NCI-H69 (cell line): ENCODE measurements at regions not wholly inside any gene's neighbourhood (a gene's known extent, or its start where the extent isn't known, plus 50 kb on each side); places are given as distances from the start of the nearest gene placed in this dataset.

Experiments used
- DNase-seq: peaks from one replicate; lab custom pipeline; 2025; lab: John Stamatoyannopoulos, UW

DNA sequence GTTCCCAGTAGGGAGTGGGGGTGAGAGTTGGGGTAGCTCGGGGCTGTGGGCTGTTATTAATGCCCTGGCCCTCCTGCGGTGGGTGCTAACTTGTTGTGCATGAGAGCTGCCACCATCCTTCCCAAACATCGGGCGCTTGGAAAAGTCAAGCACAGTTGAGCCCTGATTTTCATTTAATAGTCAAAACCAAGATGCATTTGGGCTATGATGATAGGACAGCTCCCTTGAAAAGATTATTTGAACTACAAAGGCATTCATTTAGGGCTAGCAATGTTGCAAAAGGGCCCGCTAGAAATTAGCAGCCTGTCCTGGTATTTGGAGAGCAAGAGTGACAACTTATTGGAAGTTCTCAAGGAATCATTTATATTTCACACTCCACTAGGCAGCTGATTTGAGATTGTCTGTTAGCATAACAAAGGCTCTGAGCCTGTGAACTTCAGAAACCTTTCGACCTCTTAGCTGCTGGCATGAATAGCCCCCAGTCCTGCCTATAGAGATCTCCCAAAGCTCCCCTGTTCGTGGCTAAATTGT, 128.2 kb upstream of the TMEM161B start:
- peak; percentile 98 for DNase-seq

DNA sequence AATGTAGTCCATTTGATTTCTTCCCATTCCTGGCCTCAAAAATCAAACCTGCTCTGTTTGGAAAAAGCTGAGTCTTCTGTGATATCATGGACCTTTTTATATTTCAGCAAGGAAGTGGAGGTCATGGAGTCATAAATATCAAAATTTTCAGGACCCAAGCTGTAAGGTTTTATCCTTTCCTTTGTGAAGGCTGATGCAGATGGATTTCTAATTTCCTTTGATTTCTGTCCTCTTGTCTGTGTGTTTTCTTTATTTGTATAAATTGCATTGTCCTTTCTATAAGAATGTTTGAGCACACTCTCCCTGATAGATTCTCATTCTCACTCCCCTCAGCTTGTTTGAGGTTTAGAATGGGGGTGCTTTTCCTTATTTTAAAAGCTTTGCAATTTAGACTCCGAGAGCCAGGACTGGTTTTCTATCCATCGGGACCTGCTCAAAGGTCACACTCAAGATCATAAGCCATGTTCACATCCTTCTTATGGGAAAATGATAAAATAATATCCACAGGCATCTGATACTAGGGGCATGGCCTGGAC, 127.4 kb upstream of the TMEM161B start:
- DNase-seq: no peak

DNA sequence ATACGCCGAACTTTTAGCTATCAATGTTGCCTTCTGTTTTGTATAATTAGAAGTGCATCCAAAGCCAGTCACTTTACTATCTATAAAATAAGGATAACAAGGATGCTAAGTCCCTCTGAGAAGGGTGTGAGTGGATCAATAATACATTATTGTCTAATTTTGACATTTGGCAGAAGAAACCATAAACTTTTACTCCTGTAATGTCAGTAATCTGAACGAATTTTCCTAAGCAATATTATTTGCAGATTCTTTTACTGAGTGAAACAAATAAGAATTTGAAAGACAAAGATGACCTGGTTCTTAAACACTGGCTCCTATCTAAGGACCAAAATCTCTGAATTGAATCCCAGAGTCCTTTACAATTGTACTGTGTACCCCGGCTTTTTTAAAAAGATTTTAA, 126.6 kb upstream of the TMEM161B start:
- DNase-seq: peak; percentile 57

DNA sequence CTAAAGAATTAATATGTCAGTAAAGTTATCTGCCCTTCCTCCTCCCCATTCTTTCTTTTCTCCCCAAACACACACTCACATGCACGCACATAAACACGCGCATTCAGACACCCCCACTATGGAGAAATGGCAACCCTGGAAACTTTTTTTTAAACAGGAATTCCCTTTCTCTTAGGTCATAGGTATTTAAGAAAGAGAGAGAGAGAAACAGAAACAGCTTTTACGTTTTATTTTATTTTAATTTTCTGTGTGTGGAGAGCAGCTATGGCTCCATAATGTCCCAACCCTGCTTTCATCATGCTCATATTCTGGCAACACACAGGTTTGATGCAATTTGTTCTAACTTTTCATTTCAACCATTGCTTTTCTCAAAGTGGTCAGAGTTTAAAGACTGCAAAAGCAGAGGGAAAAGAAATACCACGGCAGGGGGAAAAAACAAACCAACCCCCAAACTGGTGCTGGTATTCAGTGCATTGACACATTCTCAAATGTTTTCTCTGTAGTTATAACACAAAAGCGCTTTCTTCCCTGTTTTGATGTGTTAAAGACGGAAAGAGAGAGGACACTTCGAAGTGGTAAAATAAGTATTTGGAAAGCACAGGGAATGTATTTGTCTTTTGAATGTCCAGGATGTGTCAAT, 126.0 kb upstream of the TMEM161B start:
- DNase-seq: peak; percentile 84

DNA sequence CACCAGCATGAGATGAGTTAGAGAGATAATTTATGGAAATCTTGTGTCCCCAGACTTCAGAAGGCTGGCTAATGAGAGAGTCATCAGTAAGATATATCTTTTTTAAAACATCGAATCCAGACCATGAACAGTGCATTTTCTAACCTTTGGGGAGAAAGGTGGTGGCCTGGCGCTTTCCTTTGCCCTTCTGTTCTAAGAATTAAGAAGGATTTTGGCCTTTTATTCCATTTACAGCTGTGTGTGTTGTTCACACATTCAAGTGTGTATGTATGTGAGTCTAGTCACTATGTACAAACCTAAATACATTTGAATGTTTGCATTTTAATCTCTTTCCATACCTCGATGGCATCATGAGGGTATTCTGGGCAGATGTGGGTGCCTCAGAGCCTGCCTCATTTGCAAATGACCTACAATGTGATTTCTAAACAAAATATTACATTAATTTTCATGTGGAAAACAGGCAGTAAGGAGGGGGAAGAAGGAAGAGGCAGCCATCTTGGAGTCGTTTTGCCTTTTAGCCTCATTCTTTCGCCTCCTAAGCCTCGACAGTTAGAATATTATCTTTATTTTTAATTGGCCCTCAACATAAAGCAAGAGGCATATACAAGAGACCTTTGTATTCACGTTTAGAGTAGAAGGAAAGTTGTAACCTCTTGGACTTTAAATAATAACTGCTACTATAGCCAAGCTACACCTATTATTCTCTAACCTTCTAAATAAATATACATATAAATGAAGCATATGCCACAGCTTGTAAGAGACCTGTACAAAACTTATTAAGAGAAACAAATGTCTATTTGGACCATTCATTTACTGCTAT, 125.3 kb upstream of the TMEM161B start:
- peak; percentile 81 for DNase-seq

DNA sequence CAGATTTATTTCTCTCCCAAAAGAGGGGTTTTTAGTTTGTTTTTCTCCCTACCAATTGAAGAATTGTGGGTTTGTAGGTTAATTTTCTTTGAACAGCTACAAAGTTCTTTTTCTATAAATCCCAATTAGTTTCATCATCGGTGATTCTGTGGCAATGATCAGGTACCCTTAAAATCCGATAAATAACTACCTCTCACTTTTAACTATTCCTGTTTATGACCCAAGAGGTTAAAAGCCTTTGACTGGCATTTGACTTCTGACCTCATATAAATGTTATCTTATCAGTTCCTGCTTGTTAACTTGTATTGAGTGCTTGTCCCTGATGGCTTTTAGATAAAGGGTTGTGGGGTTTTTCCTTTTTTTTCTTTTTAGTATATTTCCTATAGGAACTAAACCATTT, 124.4 kb upstream of the TMEM161B start:
- DNase-seq: peak; percentile 70

DNA sequence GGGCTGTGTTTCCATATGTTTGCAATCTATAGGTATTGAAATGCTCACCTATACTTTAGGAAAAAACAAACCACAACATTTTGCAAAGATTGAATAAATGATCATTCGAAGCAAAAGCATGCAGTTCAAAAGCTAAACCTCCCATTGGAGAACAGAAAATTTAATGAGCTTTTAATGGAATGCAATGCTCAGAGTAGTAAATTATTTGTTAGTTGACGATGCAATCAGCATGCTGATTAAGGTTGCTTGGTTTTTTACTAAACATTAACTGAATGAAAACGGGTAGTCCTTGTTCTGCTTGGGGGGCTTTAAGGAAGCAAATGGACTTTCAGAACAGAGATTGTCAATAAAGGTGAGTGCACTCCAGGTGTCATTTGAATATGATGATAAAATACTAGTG, 123.3 kb upstream of the TMEM161B start:
- peak; percentile 79 for DNase-seq

DNA sequence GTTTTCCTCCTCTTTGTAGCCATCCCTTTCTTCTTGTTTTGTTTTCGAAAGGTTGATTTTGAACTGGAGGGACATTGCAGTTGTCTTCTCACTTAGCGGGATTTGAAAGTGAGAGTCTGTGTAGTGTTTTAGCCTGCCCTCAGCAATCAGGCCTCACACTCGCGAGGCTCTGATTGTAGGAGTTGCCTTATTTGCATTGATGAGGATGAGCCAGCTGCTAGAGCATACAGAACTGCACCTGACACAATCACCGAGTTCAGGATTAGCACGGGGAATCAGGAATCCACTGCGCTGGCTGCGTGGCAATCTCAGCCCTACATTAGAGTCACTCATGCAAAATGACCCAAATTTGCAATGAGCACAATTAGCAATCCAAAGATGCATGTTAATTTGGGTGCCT, 122.5 kb upstream of the TMEM161B start:
- peak; percentile 97 for DNase-seq

DNA sequence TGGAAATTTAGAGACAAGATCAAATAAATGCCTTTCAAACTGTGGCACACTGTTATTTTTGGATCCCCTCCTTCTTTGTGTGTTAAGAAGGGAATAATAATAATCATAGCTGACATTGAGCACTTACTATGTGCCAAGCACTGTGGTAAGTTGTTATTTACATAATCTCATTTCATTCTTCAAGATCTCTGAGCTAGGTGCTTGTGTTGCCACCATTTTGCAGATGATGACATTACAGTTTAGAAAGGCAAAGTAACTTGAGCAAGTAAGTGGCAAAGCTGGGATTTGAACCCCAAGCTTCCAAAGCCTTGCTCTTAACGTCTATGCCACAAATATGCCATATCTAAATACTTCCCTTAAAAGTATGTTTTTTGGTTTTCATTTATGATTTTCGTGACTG, 121.8 kb upstream of the TMEM161B start:
- DNase-seq: peak; percentile 77

DNA sequence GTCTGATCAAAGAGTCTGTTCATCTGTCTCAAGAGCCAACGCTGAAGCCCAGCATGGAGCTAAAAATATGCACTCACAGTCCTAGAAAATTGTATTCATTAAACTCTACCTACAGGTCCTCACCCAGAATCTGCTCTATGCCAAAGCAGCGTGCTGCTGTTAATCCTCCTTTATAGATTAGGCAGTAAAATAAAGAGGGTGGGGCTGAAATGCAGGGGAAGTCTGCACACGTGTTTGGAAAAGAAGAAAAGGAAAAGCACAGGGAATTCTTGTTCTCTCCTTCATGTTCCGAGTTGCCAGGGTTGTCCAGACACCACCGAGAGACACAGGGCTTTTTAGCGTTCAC, 121.4 kb upstream of the TMEM161B start:
- peak; percentile 91 for DNase-seq

DNA sequence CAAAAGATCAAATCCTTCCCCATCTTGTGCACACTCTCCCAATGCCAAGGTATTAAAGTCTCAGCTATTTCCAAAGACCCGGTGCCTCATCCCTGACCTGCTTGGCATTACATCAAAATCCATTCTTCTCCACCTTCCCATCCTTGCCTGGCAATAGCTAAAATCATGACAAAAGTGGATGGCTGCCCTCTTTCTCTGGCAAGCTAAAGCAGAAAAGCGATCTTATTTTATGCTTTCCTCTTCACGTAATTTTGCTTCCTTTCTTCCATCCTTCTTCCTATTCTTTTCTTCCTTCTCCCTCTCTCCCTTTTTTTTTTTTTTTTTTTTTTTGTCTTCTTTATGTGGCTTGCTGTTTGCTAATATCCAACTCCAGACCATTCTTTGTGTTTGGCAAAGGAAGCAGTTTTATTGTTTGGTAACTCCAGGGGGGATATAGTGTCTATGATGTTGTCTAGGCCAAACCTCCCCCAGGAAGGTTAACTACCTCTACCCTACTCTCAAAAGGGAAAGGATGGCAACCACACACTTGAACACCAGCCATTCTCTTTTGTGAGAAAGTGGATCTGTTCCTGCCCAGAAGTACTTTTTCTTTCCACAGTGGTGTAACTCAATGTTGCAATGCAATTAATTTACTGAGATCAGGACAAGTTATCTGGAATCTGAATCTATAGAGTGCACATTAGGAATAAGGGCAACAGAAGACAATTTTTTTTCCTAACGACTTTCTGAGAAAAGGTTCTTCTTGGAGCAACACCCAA, 120.9 kb upstream of the TMEM161B start:
- peak; percentile 99 for DNase-seq

DNA sequence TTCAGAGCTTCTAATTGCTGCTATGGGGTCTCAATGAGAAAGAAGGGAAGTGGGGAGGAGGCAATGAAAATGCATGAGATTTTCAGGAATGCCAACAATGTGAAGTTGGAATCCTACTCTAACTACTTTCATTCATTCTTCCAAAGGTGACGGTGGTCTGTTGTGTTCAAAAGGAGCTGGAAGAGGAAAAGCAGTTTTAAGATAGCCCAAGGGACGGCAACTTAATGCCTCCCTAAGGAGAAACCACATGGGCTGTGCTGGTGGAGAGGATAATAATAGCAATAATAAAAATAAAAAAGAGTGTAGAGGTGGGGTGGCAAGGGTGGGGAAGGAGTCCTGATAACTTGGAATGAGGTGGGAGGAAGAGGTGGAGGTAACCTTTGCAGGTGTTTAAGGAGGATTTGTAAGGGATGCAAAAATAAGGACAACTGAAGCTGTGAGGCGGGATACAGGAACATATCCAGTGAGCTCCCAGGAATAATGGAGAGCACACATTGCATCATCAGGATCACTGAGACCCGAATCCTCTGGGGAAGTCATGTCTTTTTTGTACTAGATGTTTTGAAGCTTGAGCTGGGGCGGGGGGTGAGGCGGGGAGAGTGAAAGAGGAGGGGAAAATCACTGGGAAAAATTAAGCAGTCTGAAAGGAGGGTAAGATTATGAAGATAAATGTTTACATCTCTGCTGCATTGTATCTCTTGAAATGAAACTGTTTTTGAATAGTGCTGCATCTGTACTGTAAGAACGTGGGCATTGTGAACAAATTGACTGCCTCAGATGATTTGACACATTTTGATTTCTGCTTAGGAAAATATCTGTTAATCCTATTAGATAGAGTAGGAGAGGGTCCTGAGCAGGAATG, 120.1 kb upstream of the TMEM161B start:
- peak; percentile 98 for DNase-seq

DNA sequence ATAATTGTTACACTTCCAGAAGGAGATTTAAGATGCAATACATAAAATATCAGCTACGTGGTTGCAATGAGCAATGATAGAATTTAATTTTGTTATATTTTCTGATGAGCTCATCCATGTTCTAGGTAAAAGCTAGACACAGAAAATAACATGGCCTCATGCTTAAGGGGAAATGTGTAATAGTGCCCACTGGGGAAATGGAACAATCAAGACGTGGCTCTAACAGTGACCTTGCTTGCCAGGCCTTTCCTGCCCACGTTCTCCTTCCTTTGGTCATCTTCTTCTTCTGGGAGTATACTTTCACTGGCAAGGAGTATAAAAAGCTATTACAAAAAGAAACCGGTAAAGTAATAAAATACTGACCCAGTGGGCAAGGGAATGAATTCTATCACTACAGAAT, 116.2 kb upstream of the TMEM161B start:
- no peak for DNase-seq

DNA sequence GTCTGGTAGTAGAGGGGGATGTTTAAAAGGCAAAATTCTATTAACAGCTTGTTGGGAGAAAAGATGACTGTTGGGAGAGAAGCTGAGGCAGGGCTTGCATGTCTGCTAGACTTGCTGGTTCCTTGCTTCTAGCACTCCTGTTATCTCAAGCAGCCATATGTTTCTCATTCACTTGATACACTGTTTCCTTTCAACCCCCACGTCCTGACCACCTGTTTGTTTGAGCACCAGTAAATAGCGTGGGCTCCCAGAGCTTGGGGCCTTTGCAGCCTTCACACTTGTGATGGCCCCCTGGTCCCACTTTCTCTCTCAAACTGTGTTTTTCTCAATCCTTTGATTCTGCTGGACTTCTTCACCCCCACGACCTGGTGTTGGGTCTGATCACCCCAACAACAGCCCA, 111.7 kb upstream of the TMEM161B start:
- peak; percentile 22 for DNase-seq

DNA sequence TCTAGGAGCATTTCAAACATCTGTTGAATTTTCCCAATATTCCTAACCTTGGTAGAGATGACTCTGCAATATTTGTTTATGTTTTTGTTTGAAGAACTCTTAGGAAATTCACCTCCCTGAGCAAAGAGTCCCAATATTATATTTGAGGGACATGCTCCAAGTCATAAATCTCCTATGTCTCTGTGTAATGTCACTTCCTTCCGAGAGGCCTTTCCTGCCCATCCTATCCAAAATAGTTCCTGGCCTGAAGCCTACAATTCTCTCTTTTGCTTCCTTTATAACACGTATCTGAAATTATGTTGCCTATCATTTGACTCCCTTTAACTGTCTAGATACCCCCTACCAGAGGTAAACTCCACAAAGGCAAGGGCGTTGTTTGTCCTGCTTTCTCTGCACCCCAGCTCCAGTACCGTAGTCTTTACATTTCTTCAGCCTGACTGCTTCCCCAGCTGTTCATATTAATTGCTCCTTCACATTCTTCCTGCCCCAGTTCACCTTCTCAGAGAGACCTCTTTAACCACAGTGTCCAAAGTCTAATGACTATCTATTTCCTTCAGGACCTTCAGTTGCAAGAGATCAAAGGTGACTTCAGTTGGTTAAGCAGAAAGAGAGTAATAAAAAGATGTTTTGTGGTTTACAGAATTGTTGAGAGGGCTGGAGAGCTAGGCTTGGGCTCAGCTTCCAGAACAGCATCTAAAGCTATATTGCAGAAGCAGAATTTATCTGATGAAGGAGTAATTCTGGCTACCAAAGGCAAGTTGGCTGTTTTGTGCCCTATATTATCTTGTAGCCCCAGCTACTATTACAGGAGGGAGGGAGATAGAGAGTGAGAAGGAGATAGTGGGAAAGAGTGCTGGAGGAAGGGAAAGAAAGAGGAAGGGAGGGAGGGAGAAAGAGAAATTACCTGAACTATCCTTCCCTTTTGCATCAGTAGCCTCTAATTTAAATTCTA, 109.3 kb upstream of the TMEM161B start:
- peak; percentile 95 for DNase-seq

DNA sequence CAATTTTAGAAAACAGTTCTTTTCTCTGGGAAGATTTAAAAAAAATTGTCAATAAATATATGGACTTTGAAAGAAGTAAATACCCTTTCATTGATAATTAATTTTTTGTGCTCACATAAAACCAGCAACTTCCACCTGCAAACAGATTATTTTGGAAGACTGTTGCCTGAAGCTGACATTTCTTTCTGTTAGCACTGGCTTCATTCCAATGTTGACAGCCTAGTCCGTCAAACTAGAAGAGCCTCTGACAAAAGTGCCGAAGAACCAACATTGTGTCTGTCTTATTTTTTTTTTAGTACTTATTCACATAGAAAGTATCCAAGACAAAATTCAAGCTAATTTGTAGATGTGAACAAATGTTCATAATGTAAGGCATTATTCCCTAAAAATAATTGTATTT, 108.6 kb upstream of the TMEM161B start:
- peak; percentile 73 for DNase-seq

DNA sequence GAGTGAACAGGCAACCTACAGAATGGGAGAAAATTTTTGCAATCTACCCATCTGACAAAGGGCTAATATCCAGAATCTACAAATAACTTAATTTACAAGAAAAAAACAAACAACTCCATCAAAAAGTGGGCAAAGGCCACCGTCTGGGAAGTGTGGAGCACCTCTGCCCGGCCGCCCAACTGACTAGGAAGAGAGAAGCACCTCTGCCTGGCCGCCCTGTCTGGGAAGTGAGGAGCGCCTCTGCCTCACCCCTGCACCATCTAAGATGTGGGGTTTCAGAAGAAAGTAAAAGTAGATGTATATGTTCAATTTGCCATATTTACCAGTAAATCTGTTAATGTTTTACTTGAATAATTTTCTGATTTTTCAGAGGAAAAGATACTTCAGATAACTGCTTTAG, 108.1 kb upstream of the TMEM161B start:
- no peak for DNase-seq

DNA sequence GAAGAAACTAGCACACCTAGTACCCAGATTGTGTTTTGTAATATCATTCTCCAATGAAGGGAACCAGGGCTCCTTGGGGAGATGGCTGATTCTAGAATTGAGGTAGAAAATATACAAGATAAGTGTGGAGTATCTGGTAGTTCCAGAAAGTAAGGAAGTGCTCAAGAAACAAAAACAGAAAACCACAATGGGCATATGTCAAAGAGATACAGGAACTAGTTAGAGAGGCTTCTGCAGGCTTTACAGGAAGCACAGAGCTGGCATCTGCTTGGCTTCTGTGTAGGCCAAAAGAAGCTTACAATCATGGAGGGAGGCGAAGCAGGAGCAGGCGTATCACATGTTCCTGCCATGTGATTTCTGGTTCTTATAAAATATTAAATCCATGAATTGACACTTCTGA, 105.7 kb upstream of the TMEM161B start:
- no peak for DNase-seq

DNA sequence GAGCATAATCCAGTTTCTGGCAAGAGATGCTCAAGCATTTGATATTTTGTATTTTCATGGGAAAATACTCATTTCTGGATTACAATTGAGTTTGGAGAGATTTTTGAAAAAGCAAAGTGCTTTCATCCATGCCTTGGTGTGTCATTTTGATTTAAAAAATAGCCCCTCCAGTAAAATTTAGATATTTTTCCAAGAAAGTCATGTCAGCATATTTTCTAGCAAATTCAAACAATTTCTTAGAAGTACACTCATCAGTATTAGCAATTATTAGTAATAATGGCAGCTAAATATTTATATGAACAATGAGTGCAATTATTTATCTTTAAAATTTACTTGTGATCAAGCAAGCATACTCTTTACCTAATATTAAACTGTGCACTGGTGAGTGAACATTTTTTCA, 102.2 kb upstream of the TMEM161B start:
- no peak for DNase-seq

DNA sequence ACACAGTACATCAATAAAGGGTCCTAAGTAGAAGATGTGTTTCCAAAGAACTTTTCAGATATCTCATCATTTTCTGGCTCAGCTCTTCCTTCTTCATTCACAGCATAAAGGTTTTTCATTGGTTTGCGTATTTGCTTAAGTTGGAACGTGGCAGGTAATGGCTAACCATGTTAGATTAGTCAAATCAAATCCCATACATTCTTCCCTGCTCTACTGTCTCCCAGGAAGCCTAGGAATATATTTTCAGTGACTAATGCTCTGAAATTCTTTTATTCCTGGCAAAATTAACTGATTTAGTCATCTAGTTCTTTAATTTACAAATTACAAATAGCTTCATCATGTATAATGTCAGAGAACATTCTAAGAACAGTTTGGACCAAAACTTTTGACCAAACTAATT, 99.6 kb upstream of the TMEM161B start:
- no peak for DNase-seq
